Fibroblast of lung (primary cell): ENCODE measurements at regions not wholly inside any gene's neighbourhood (a gene's known extent, or its start where the extent isn't known, plus 50 kb on each side); places are given as distances from the start of the nearest gene placed in this dataset.

Experiments used
- CTCF ChIP-seq, 2 donors: IDR thresholded peaks in 1 of 2; conservative IDR thresholded peaks in 1 of 2; 1 replicate in 1 of 2; 2 replicates in 1 of 2; pipeline ENCODE4 v1.5.1; 2011 to 2012; ENCODE audit warnings: low read length in 2 of 2, control low read depth in 1 of 2, inconsistent platforms in 1 of 2, low read depth in 1 of 2, mild to moderate bottlenecking in 1 of 2
- EZH2 ChIP-seq: IDR thresholded peaks from 2 replicates; pipeline ENCODE4 v1.5.1; 2012; ENCODE audit warnings: low read length, control low read depth, mild to moderate bottlenecking; ENCODE audit errors: missing control alignments

- TF ChIP-seq CTCF (conservative IDR thresholded peaks at IDR 0.05 in 1 of 2, IDR thresholded peaks at IDR 0.05 in 1 of 2; ENCODE audit: low read depth in 1 of 2, low read length in 2 of 2), result no peak
- no peak for TF ChIP-seq EZH2
Measured at GRCh38 chr14:101202627-101203404, 299.3 kb upstream of the RTL1 start.
